ENCODE measurements at regions not wholly inside any gene's neighbourhood (a gene's known extent, or its start where the extent isn't known, plus 50 kb on each side); places are given as distances from the start of the nearest gene placed in this dataset.

DNA sequence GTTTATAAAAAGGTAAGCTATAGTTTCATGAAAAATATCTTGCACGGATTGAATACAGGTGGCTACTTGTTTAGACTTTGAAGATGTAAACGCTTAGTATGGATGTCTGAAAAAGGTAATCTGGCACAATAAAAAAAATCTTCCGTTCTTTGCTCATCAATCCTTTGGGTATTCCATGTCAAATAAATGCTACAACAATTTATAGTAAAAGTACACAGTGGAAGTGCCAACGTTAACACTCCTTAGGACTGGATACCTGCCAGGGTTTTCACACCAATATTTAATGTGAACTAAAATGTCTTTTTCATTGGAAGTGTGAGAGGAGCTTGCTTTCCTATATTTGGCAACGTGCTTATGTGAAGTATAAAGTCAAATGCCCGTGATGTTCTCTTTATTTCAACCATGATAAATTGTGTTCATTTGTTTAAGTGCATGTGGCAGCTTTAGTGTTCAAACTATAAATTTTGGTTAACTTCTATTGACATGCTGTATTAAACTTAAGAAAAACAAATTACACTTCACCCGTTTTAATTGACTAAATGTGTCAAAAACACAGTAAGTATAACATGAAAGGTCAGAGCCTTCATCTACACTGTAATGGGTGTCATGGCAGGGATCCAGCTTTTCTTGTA lies 121.7 kb upstream of the HAND2 start:
- TF ChIP-seq TOX (CRISPR knock-in tag; IDR thresholded peaks at IDR 0.05; ENCODE audit: borderline replicate concordance) (no peak), ZNF565 (CRISPR knock-in tag; conservative IDR thresholded peaks at IDR 0.05; ENCODE audit: low read depth) (no peak), ZNF8 (CRISPR knock-in tag; IDR thresholded peaks at IDR 0.05) (no peak), RARB (CRISPR knock-in tag; IDR thresholded peaks at IDR 0.05) (no peak), BACH2 (CRISPR knock-in tag; IDR thresholded peaks at IDR 0.05; ENCODE audit: borderline replicate concordance) (no peak), CSDC2 (CRISPR knock-in tag; IDR thresholded peaks at IDR 0.05) (no peak), ZFP3 (CRISPR knock-in tag; IDR thresholded peaks at IDR 0.05) (no peak), ZFP30 (CRISPR knock-in tag; IDR thresholded peaks at IDR 0.05) (no peak), ISL1 (CRISPR knock-in tag; IDR thresholded peaks at IDR 0.05) (no peak), ARNTL (CRISPR knock-in tag; IDR thresholded peaks at IDR 0.05; ENCODE audit: borderline replicate concordance, low read depth) (no peak), SNAI2 (CRISPR knock-in tag; IDR thresholded peaks at IDR 0.05) (no peak), ZC3H10 (CRISPR knock-in tag; IDR thresholded peaks at IDR 0.05) (no peak), TCF4 (CRISPR knock-in tag; IDR thresholded peaks at IDR 0.05; ENCODE audit: borderline replicate concordance) (no peak), ESRRG (CRISPR knock-in tag; IDR thresholded peaks at IDR 0.05) (no peak), PPARA (CRISPR knock-in tag; IDR thresholded peaks at IDR 0.05; ENCODE audit: borderline replicate concordance) (no peak), GLIS3 (CRISPR knock-in tag; IDR thresholded peaks at IDR 0.05) (no peak), OSR1 (CRISPR knock-in tag; IDR thresholded peaks at IDR 0.05) (no peak), CSRNP3 (CRISPR knock-in tag; IDR thresholded peaks at IDR 0.05) (no peak)
- TF ChIP-seq, protein P1, sequence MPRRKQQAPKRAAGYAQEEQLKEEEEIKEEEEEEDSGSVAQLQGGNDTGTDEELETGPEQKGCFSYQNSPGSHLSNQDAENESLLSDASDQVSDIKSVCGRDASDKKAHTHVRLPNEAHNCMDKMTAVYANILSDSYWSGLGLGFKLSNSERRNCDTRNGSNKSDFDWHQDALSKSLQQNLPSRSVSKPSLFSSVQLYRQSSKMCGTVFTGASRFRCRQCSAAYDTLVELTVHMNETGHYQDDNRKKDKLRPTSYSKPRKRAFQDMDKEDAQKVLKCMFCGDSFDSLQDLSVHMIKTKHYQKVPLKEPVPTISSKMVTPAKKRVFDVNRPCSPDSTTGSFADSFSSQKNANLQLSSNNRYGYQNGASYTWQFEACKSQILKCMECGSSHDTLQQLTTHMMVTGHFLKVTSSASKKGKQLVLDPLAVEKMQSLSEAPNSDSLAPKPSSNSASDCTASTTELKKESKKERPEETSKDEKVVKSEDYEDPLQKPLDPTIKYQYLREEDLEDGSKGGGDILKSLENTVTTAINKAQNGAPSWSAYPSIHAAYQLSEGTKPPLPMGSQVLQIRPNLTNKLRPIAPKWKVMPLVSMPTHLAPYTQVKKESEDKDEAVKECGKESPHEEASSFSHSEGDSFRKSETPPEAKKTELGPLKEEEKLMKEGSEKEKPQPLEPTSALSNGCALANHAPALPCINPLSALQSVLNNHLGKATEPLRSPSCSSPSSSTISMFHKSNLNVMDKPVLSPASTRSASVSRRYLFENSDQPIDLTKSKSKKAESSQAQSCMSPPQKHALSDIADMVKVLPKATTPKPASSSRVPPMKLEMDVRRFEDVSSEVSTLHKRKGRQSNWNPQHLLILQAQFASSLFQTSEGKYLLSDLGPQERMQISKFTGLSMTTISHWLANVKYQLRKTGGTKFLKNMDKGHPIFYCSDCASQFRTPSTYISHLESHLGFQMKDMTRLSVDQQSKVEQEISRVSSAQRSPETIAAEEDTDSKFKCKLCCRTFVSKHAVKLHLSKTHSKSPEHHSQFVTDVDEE (CRISPR knock-in tag; IDR thresholded peaks at IDR 0.05): no peak
- TF ChIP-seq, protein P2, sequence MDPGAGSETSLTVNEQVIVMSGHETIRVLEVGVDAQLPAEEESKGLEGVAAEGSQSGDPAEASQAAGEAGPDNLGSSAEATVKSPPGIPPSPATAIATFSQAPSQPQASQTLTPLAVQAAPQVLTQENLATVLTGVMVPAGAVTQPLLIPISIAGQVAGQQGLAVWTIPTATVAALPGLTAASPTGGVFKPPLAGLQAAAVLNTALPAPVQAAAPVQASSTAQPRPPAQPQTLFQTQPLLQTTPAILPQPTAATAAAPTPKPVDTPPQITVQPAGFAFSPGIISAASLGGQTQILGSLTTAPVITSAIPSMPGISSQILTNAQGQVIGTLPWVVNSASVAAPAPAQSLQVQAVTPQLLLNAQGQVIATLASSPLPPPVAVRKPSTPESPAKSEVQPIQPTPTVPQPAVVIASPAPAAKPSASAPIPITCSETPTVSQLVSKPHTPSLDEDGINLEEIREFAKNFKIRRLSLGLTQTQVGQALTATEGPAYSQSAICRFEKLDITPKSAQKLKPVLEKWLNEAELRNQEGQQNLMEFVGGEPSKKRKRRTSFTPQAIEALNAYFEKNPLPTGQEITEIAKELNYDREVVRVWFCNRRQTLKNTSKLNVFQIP (CRISPR knock-in tag; IDR thresholded peaks at IDR 0.05; ENCODE audit: borderline replicate concordance, low read depth): no peak
- no peak for ATAC-seq

GRCh38 chr4:173647902-173648301 lies 117.9 kb upstream of the HAND2 start:
- no peak; the same call in 2 of the 3 replicates for ATAC-seq
- no peak for TF ChIP-seq PPARA (CRISPR knock-in tag; IDR thresholded peaks at IDR 0.05; ENCODE audit: borderline replicate concordance)
- TF ChIP-seq, protein P1 (CRISPR knock-in tag; IDR thresholded peaks at IDR 0.05): peak; percentile 51; the same call in 1 of the 2 replicates
- TF ChIP-seq TCF4 (CRISPR knock-in tag; IDR thresholded peaks at IDR 0.05; ENCODE audit: borderline replicate concordance): peak; percentile 90

GRCh38 chr4:173642509-173642908 lies 112.5 kb upstream of the HAND2 start:
- no peak for ATAC-seq
- no peak for TF ChIP-seq ZFP3 (CRISPR knock-in tag; IDR thresholded peaks at IDR 0.05)
- TF ChIP-seq ZNF565 (CRISPR knock-in tag; conservative IDR thresholded peaks at IDR 0.05; ENCODE audit: low read depth): no peak
- no peak for TF ChIP-seq ZNF70 (CRISPR knock-in tag; IDR thresholded peaks at IDR 0.05)
- TF ChIP-seq PPARA (CRISPR knock-in tag; IDR thresholded peaks at IDR 0.05; ENCODE audit: borderline replicate concordance): no peak
- no peak for TF ChIP-seq GLIS3 (CRISPR knock-in tag; IDR thresholded peaks at IDR 0.05)
- no peak for TF ChIP-seq CSRNP3 (CRISPR knock-in tag; IDR thresholded peaks at IDR 0.05)
- TF ChIP-seq RARB (CRISPR knock-in tag; IDR thresholded peaks at IDR 0.05): no peak
- TF ChIP-seq ZNF8 (CRISPR knock-in tag; IDR thresholded peaks at IDR 0.05): no peak
- TF ChIP-seq BACH2 (CRISPR knock-in tag; IDR thresholded peaks at IDR 0.05; ENCODE audit: borderline replicate concordance): no peak
- TF ChIP-seq, protein P3, sequence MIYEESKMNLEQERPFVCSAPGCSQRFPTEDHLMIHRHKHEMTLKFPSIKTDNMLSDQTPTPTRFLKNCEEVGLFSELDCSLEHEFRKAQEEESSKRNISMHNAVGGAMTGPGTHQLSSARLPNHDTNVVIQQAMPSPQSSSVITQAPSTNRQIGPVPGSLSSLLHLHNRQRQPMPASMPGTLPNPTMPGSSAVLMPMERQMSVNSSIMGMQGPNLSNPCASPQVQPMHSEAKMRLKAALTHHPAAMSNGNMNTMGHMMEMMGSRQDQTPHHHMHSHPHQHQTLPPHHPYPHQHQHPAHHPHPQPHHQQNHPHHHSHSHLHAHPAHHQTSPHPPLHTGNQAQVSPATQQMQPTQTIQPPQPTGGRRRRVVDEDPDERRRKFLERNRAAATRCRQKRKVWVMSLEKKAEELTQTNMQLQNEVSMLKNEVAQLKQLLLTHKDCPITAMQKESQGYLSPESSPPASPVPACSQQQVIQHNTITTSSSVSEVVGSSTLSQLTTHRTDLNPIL (CRISPR knock-in tag; IDR thresholded peaks at IDR 0.05; ENCODE audit: low read depth): no peak
- TF ChIP-seq, protein P1 (CRISPR knock-in tag; IDR thresholded peaks at IDR 0.05): no peak
- TF ChIP-seq ESRRG (CRISPR knock-in tag; IDR thresholded peaks at IDR 0.05): no peak
- no peak for TF ChIP-seq ZFP30 (CRISPR knock-in tag; IDR thresholded peaks at IDR 0.05)
- TF ChIP-seq ZC3H10 (CRISPR knock-in tag; IDR thresholded peaks at IDR 0.05): no peak

Data from SK-N-SH treated with all-trans-retinoic acid at 6 μM for 48 hours (cell line).